SK-N-SH (cell line): ENCODE measurements at regions not wholly inside any gene's neighbourhood (a gene's known extent, or its start where the extent isn't known, plus 50 kb on each side); places are given as distances from the start of the nearest gene placed in this dataset.

Experiments
- CTCF ChIA-PET: fragments of 300-600, 350-600 bp; formaldehyde crosslinking; extraction: SDS; loops from one replicate; lab custom pipeline; 2021; lab: Yijun Ruan, JAX
- POLR2A ChIA-PET: fragments of 350-600 bp; sonication (Branson Sonifier 250); formaldehyde crosslinking; extraction: SDS; loops from one replicate; lab custom pipeline; 2020; ENCODE audit warnings: antibody characterized with exemption, inconsistent platforms; lab: Yijun Ruan, JAX
- DNase-seq: peaks from one replicate; pipeline ENCODE4 v3.0.0; 2012
- H2AFZ ChIP-seq: fragments of 200-600 bp; sonication (generic); 2 replicates; pipeline ENCODE4 v1.8.1; 2016; ENCODE audit warnings: antibody characterized with exemption, mild to moderate bottlenecking, low read depth
- H3F3A ChIP-seq: fragments of 200-600 bp; sonication (generic); replicated peaks from 2 replicates; pipeline ENCODE3; 2016; ENCODE audit warnings: antibody characterized with exemption, mild to moderate bottlenecking; ENCODE audit not compliant: insufficient read depth
- H3K27ac ChIP-seq, 2 experiments: fragments of 200-500 bp in 1 of 2; fragments of 200-600 bp in 1 of 2; sonication (Bioruptor generic) in 1 of 2; sonication (generic), shearing (Covaris generic) in 1 of 2; 2 replicates each; pipeline versions ENCODE4 v1.5.1 to v1.6.1; 2014 to 2016; ENCODE audit warnings: low read depth in 2 of 2, inconsistent platforms in 1 of 2, low read length in 1 of 2, mild to moderate bottlenecking in 1 of 2, mixed read lengths in 1 of 2
- H3K27me3 ChIP-seq: fragments of 200-600 bp; sonication (generic), shearing (Covaris generic); 2 replicates; pipeline ENCODE4 v1.6.1; 2016; ENCODE audit warnings: mixed run types; ENCODE audit not compliant: insufficient read depth
- H3K36me3 ChIP-seq, 2 experiments: fragments of 200-500 bp in 1 of 2; fragments of 200-600 bp in 1 of 2; sonication (Bioruptor generic) in 1 of 2; sonication (generic) in 1 of 2; replicated peaks in 1 of 2; 2 replicates each; pipeline versions ENCODE3 to v1.5.1; 2014 to 2016; ENCODE audit warnings: low read length in 1 of 2, mild to moderate bottlenecking in 1 of 2; ENCODE audit not compliant: insufficient read depth in 2 of 2, control insufficient read depth in 1 of 2
- H3K4me1 ChIP-seq, 2 experiments: fragments of 200-500 bp in 1 of 2; fragments of 200-600 bp in 1 of 2; sonication (Bioruptor generic) in 1 of 2; sonication (generic), shearing (Covaris generic) in 1 of 2; 2 replicates each; pipeline versions ENCODE4 v1.5.1 to v1.6.1; 2014 to 2016; ENCODE audit warnings: low read depth in 1 of 2, low read length in 1 of 2, mixed run types in 1 of 2; ENCODE audit not compliant: insufficient read depth in 2 of 2, control insufficient read depth in 1 of 2
- H3K4me2 ChIP-seq: fragments of 200-600 bp; sonication (generic), shearing (Covaris generic); 2 replicates; pipeline ENCODE4 v1.6.1; 2017; ENCODE audit warnings: mixed run types
- H3K4me3 ChIP-seq, 2 experiments: fragments of 200-500 bp in 1 of 2; fragments of 200-600 bp in 1 of 2; sonication (Bioruptor generic) in 1 of 2; sonication (generic), shearing (Covaris generic) in 1 of 2; 2 replicates each; pipeline versions ENCODE4 v1.5.1 to v1.8.1; 2014 to 2016; ENCODE audit warnings: low read depth in 2 of 2, inconsistent platforms in 1 of 2, low read length in 1 of 2, mild to moderate bottlenecking in 1 of 2, mixed read lengths in 1 of 2, moderate library complexity in 1 of 2
- H3K79me2 ChIP-seq: fragments of 200-600 bp; sonication (generic); 2 replicates; pipeline ENCODE4 v1.8.1; 2017; ENCODE audit warnings: mild to moderate bottlenecking; ENCODE audit not compliant: insufficient read depth
- H3K9ac ChIP-seq: fragments of 200-600 bp; sonication (generic); 2 replicates; pipeline ENCODE4 v1.6.1; 2017; ENCODE audit warnings: mixed run types
- H3K9me2 ChIP-seq: fragments of 200-600 bp; sonication (generic); 2 replicates; pipeline ENCODE4 v1.6.1; 2017; ENCODE audit warnings: mixed run types
- H3K9me3 ChIP-seq: fragments of 200-600 bp; sonication (generic); 2 replicates; pipeline ENCODE4 v1.6.1; 2017; ENCODE audit warnings: mixed run types, mild to moderate bottlenecking, moderate library complexity
- H4K20me1 ChIP-seq: fragments of 200-600 bp; sonication (generic); 2 replicates; pipeline ENCODE4 v1.6.1; 2017; ENCODE audit warnings: mild to moderate bottlenecking, mixed run types; ENCODE audit not compliant: insufficient read depth
- CHD2 ChIP-seq: fragments of 150-350 bp; IDR thresholded peaks from 2 replicates; pipeline ENCODE4 v1.6.1; 2018; ENCODE audit warnings: low read length; ENCODE audit not compliant: partially characterized antibody
- ELF1 ChIP-seq: IDR thresholded peaks from 2 replicates; pipeline ENCODE4 v1.4.0; 2012
- FOXJ3 ChIP-seq: sonication (generic); formaldehyde crosslinking; IDR thresholded peaks from 2 replicates; pipeline ENCODE4 v1.5.1; 2020; ENCODE audit warnings: mild to moderate bottlenecking, missing genetic modification reagents
- FOXM1 ChIP-seq: IDR thresholded peaks from 2 replicates; pipeline ENCODE4 v1.4.0; 2012; ENCODE audit warnings: low read depth, mild to moderate bottlenecking
- GATA2 ChIP-seq: sonication (generic); formaldehyde crosslinking; IDR thresholded peaks from 2 replicates; pipeline ENCODE4 v1.5.0; 2020; ENCODE audit warnings: mild to moderate bottlenecking, missing genetic modification reagents
- IRF3 ChIP-seq: fragments of 150-350 bp; IDR thresholded peaks from 2 replicates; pipeline ENCODE4 v1.6.1; 2016; ENCODE audit warnings: mild to moderate bottlenecking, low read depth, low read length
- MAX ChIP-seq: IDR thresholded peaks from 2 replicates; pipeline ENCODE4 v1.4.0; 2012; ENCODE audit warnings: low read depth
- NRF1 ChIP-seq: IDR thresholded peaks from 2 replicates; pipeline ENCODE4 v1.6.1; 2012; ENCODE audit warnings: low read depth, mild to moderate bottlenecking, low read length
- POLR2AphosphoS5 ChIP-seq: IDR thresholded peaks from 2 replicates; pipeline ENCODE4 v1.6.1; 2012; ENCODE audit warnings: low read depth, low read length
- RCOR1 ChIP-seq: fragments of 150-350 bp; IDR thresholded peaks from 2 replicates; pipeline ENCODE4 v1.6.1; 2017; ENCODE audit warnings: antibody characterized with exemption, low read length
- RXRA ChIP-seq: IDR thresholded peaks from 2 replicates; pipeline ENCODE4 v1.4.0; 2012; ENCODE audit warnings: low read depth, mild to moderate bottlenecking, borderline replicate concordance
- SMC3 ChIP-seq: IDR thresholded peaks from 2 replicates; pipeline ENCODE4 v1.6.1; 2012; ENCODE audit warnings: low read depth, low read length, improper control_type of control experiment
- TCF12 ChIP-seq: IDR thresholded peaks from 2 replicates; pipeline ENCODE4 v1.4.0; 2012
- TEAD4 ChIP-seq: IDR thresholded peaks from 2 replicates; pipeline ENCODE4 v1.4.0; 2012; ENCODE audit warnings: mild to moderate bottlenecking, borderline replicate concordance; ENCODE audit not compliant: insufficient read depth
- USF1 ChIP-seq: IDR thresholded peaks from 2 replicates; pipeline ENCODE4 v1.4.0; 2012; ENCODE audit warnings: low read depth, borderline replicate concordance
- USF2 ChIP-seq: fragments of 150-350 bp; IDR thresholded peaks from 2 replicates; pipeline ENCODE4 v1.6.1; 2017; ENCODE audit warnings: antibody characterized with exemption, low read length, low read depth, borderline replicate concordance
- YY1 ChIP-seq: IDR thresholded peaks from 2 replicates; pipeline ENCODE4 v1.4.0; 2012; ENCODE audit warnings: low read depth, mild to moderate bottlenecking
- WGBS: methylation state at CpG from one replicate; pipeline ENCODE4 v1.1.6; 2017; ENCODE audit warnings: low lambda C conversion rate; 5-methylcytosine and 5-hydroxymethylcytosine counted together
- TF ChIP-seq, protein P1 (sequence below): fragments of 200-600 bp; sonication (generic); IDR thresholded peaks from 2 replicates; pipeline ENCODE4 v1.6.1; 2017; ENCODE audit warnings: antibody characterized with exemption, mild to moderate bottlenecking, moderate library complexity

GRCh38 chr20:50311308-50312001 lies 120.8 kb downstream of the CEBPB start:
- peaks cover 16% of the 10 kb centered on the region for H3F3A ChIP-seq
- peaks cover 14 to 15% of the 10 kb centered on the region in 2 experiments for H3K4me1 ChIP-seq
- no peak for DNase-seq
- CTCF ChIA-PET, result interaction anchor here (1.2 to 1.5 kb wide), 2 partner anchors 121 to 463 kb away, joined by 3 to 4 read pairs; partner anchors contain the start of gene CEBPB
- H3K4me3 ChIP-seq, result no peak overlapping the region
- POLR2A ChIA-PET, result no interaction called here
- TF ChIP-seq USF1 (no peak), YY1 (no peak), FOXM1 (no peak), FOXJ3 (no peak), MAX (no peak), TCF12 (no peak), USF2 (no peak), IRF3 (no peak), TEAD4 (no peak), RCOR1 (no peak), CHD2 (no peak), NRF1 (no peak), POLR2AphosphoS5 (no peak), ELF1 (no peak), SMC3 (no peak), GATA2 (CRISPR knock-in tag) (no peak), RXRA (no peak)
- TF ChIP-seq, protein P1, sequence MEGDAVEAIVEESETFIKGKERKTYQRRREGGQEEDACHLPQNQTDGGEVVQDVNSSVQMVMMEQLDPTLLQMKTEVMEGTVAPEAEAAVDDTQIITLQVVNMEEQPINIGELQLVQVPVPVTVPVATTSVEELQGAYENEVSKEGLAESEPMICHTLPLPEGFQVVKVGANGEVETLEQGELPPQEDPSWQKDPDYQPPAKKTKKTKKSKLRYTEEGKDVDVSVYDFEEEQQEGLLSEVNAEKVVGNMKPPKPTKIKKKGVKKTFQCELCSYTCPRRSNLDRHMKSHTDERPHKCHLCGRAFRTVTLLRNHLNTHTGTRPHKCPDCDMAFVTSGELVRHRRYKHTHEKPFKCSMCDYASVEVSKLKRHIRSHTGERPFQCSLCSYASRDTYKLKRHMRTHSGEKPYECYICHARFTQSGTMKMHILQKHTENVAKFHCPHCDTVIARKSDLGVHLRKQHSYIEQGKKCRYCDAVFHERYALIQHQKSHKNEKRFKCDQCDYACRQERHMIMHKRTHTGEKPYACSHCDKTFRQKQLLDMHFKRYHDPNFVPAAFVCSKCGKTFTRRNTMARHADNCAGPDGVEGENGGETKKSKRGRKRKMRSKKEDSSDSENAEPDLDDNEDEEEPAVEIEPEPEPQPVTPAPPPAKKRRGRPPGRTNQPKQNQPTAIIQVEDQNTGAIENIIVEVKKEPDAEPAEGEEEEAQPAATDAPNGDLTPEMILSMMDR, result no peak
- H3K9ac ChIP-seq, result no peak overlapping the region
- H3K4me2 ChIP-seq, result no peak overlapping the region
- H3K9me3 ChIP-seq, result no peaks in the 10 kb centered on the region
- no peaks in the 10 kb centered on the region for H3K36me3 ChIP-seq
- no peaks in the 10 kb centered on the region for H3K9me2 ChIP-seq
- H3K27me3 ChIP-seq, result no peaks in the 10 kb centered on the region
- no peaks in the 10 kb centered on the region for H3K79me2 ChIP-seq
- no peak overlapping the region for H2AFZ ChIP-seq
- WGBS, result 84% methylated on average over 7 of the region's 12 CpGs
- H4K20me1 ChIP-seq, result no peaks in the 10 kb centered on the region
- H3K27ac ChIP-seq, result no peak overlapping the region
